HUES6 (cell line): ENCODE measurements at regions not wholly inside any gene's neighbourhood (a gene's known extent, or its start where the extent isn't known, plus 50 kb on each side); places are given as distances from the start of the nearest gene placed in this dataset.

Source experiments
- H3K27ac ChIP-seq: 2 replicates; pipeline ENCODE4 v1.7.0; 2013; ENCODE audit warnings: low read depth, mild to moderate bottlenecking, low read length, inconsistent platforms
- H3K27me3 ChIP-seq: 2 replicates; pipeline ENCODE4 v1.6.1; 2013; ENCODE audit warnings: low read length; ENCODE audit not compliant: control insufficient read depth, insufficient read depth
- H3K36me3 ChIP-seq: 2 replicates; pipeline ENCODE4 v1.6.1; 2013; ENCODE audit warnings: low read length; ENCODE audit not compliant: control insufficient read depth, insufficient read depth
- H3K4me1 ChIP-seq: 2 replicates; pipeline ENCODE4 v1.6.1; 2013; ENCODE audit warnings: low read length; ENCODE audit not compliant: control insufficient read depth, insufficient read depth
- H3K4me3 ChIP-seq: 2 replicates; pipeline ENCODE4 v1.5.1; 2013; ENCODE audit warnings: low read depth, low read length
- H3K9ac ChIP-seq: one replicate; pipeline ENCODE4 v1.6.1; 2013; ENCODE audit warnings: mild to moderate bottlenecking, low read length
- H3K9me3 ChIP-seq: 2 replicates; pipeline ENCODE4 v1.6.1; 2013; ENCODE audit warnings: low read depth, low read length; ENCODE audit not compliant: control insufficient read depth, insufficient read depth

DNA sequence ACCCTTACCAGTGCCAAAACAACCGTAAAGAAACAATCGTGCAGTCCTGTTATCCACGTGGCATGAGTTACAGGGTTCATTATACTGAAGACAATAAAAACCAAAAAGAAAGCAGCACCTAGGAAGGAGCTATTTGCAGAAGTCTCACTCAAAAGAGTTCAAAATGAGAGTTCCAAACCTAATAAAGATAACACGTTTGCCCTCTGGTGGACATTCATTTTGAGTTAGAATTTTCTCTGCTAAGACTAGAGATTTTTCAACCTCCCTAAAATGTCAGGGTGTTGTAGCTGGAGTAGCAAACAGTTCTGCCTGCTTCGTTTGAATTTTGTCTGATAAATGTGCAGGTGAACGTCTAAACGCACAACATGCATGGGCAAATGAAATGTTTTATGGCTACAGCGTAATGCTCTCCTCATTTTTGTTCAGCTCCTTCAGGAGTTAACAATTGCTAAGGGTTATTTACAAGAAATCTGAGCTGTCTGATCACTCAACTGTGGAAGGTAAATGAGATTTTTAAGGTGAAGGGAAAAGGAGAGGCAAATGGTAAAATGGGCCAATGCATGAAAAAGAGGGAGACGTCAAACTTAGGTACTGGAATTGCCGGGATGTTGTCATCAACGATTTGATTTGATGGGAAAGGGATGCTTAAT is 1067.9 kb upstream of the EEF2KMT start:
- Histone ChIP-seq H3K9me3 (no peaks in the 10 kb centered on the region), H3K27me3 (no peaks in the 10 kb centered on the region), H3K4me1 (peaks cover 11% of the 10 kb centered on the region; the same call in 1 of the 2 replicates), H3K4me3 (no peak overlapping the region), H3K36me3 (no peaks in the 10 kb centered on the region), H3K9ac (no peak overlapping the region), H3K27ac (no peak overlapping the region)

DNA sequence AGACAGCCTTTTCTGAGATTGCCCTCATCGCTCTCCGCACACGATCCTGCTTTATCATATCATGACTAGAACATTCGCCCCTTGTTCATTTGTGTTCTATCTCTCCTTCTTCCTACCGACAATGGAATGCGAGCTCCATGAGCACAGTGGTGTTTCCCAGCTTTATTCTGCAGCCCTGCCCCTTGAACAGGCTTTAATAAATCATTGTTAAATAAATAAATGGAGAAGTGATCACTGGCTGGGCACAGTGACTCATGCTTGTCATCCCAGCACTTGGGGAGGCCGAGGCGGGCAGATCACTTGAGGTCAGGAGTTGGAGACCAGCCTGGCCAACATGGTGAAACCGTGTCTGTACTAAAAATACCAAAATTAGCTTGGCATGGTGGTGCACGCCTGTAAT is 1063.3 kb upstream of the EEF2KMT start:
- Histone ChIP-seq H3K9me3 (no peaks in the 10 kb centered on the region), H3K36me3 (no peaks in the 10 kb centered on the region), H3K4me3 (no peak overlapping the region), H3K27ac (no peak overlapping the region), H3K9ac (no peak overlapping the region), H3K4me1 (peaks cover 8% of the 10 kb centered on the region; the same call in 1 of the 2 replicates), H3K27me3 (no peaks in the 10 kb centered on the region)

DNA sequence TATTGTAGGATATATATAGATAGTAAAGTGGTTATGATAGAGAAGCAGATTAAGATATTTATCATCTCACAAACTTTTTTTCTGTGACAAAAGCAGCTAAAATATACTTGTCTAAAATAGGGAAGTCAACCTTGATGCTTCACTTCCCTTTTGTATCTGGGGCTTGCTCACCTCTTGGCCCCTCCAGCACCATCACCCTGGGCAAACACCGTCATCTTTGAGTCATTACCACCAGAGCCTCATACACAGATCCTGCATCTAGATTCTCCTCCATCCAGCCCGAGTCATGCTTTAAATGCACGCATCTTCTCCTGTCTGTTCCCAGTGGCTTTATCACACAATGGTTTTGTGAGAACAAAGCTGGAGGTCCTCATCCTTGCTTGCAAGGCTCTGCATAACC is 1062.7 kb upstream of the EEF2KMT start:
- H3K9ac ChIP-seq = no peak overlapping the region
- H3K27ac ChIP-seq = no peak overlapping the region
- H3K27me3 ChIP-seq = no peaks in the 10 kb centered on the region
- no peaks in the 10 kb centered on the region for H3K36me3 ChIP-seq
- H3K4me1 ChIP-seq = peaks cover 5% of the 10 kb centered on the region; the same call in 1 of the 2 replicates
- no peak overlapping the region for H3K4me3 ChIP-seq
- H3K9me3 ChIP-seq = no peaks in the 10 kb centered on the region

DNA sequence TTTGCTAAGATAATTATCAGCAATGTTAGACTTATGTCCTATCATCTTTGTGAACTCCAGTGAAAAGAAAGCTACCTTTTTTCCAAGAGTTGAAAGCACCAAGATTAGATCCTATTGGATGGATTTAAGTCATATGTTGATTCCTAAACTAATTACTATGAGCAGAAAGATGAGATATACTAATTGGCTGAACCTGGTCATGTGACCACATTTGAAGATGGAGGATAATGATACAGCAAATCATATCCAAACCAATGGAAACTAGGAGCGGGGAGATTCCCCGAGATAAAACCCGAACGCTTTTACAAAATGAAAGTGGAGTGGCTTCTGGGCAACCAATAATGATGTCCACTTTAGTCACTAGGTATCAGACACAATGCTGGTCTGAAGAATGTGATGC is 1060.2 kb upstream of the EEF2KMT start:
- Histone ChIP-seq H3K9ac (no peak overlapping the region), H3K27me3 (no peaks in the 10 kb centered on the region), H3K27ac (no peak overlapping the region), H3K36me3 (no peaks in the 10 kb centered on the region), H3K4me3 (no peak overlapping the region), H3K9me3 (no peaks in the 10 kb centered on the region), H3K4me1 (no peaks in the 10 kb centered on the region)

DNA sequence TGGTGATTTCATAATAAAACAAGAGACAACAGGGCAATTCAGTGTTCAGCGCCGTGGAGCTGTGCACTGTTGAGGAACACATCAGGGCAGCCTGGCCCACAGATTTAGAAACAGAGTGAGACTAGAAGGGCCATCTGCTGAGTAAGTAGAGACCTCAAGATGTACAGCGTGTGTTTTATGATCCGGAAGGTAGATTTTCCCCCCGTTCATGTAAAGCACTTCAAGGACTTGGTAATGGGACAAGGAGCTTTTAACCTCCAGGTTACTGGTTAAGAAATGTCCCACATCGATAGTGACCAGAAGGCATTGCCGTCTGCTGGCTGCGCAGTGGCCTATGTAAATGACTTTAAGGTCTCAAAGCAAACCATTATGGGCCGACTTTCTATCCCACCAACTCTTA is 1057.7 kb upstream of the EEF2KMT start:
- H3K27me3 ChIP-seq = no peaks in the 10 kb centered on the region

DNA sequence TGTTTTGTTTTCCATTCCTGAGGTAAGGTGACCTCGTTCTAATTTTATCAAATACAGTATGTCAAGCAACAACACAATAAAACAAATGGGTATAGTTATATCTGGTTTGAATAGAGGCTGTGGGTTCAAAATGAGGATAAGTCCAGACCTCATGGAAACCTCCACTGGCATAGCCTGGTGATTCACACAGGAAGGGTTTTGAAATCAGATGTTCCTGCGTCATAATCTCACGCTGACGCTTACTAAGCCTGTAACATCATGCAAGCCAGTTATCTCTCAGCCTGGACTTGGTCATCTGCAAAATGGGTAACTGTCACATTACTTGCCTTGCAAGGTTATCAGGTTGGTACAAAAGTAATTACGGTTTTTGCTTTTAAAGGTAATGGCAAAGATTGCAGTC is 1056.3 kb upstream of the EEF2KMT start:
- Histone ChIP-seq H3K4me1 (peaks cover 4% of the 10 kb centered on the region; the same call in 1 of the 2 replicates), H3K27me3 (no peaks in the 10 kb centered on the region), H3K4me3 (no peak overlapping the region), H3K27ac (no peak overlapping the region), H3K9me3 (no peaks in the 10 kb centered on the region), H3K36me3 (no peaks in the 10 kb centered on the region), H3K9ac (no peak overlapping the region)

More for the DNA sequence above, 1057.7 kb upstream of the EEF2KMT start:
- H3K9ac ChIP-seq = no peak overlapping the region
- no peak overlapping the region for H3K27ac ChIP-seq
- no peak overlapping the region for H3K4me3 ChIP-seq
- H3K4me1 ChIP-seq = no peaks in the 10 kb centered on the region
- H3K9me3 ChIP-seq = no peaks in the 10 kb centered on the region
- H3K36me3 ChIP-seq = no peaks in the 10 kb centered on the region

DNA sequence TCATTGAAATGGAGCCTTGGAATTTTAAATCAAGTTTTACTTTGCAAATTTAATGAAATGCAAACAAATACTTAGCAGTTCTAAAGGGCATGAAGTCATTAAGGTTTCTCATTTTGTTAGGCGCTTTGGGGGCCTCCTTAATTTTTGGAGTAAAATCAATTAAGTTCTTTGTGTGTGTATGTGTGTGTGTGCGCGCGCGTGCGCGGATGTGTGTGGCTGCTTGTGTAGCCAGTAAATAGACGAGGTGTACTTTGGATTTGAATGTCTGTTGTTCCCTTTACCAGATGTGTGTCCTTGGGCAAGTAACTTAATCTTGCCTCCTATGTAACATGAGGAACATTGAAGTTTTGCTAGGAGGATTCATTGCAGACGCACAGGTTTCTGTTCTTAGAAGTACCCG is 1051.4 kb upstream of the EEF2KMT start:
- H3K36me3 ChIP-seq = no peaks in the 10 kb centered on the region
- H3K9me3 ChIP-seq = peaks cover 7% of the 10 kb centered on the region; the same call in 1 of the 2 replicates
- peaks cover 11% of the 10 kb centered on the region; the same call in 1 of the 2 replicates for H3K4me1 ChIP-seq
- no peak overlapping the region for H3K27ac ChIP-seq
- no peaks in the 10 kb centered on the region for H3K27me3 ChIP-seq
- H3K4me3 ChIP-seq = no peak overlapping the region
- no peak overlapping the region for H3K9ac ChIP-seq

DNA sequence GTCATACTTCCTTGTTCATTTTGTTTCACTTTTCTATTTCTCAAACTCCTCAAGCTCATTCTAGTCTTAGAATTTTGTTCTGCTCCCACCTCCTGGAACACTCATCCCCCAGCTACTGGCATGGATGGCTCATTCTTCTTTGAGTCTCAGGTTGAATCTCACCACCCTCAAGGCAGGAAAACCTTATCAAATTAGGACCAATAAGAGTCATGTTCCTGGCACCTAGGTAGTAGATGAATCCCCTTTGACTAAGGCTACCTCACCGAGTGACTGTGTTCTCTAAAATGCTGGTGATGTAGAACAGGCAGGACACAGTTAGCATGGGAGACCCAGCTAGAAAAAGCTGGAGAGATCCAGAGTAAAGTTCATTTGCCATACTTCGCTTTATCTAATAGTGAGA is 1050.8 kb upstream of the EEF2KMT start:
- H3K27me3 ChIP-seq = no peaks in the 10 kb centered on the region
- peaks cover 11% of the 10 kb centered on the region; the same call in 1 of the 2 replicates for H3K4me1 ChIP-seq
- peaks cover 7% of the 10 kb centered on the region; the same call in 1 of the 2 replicates for H3K9me3 ChIP-seq

DNA sequence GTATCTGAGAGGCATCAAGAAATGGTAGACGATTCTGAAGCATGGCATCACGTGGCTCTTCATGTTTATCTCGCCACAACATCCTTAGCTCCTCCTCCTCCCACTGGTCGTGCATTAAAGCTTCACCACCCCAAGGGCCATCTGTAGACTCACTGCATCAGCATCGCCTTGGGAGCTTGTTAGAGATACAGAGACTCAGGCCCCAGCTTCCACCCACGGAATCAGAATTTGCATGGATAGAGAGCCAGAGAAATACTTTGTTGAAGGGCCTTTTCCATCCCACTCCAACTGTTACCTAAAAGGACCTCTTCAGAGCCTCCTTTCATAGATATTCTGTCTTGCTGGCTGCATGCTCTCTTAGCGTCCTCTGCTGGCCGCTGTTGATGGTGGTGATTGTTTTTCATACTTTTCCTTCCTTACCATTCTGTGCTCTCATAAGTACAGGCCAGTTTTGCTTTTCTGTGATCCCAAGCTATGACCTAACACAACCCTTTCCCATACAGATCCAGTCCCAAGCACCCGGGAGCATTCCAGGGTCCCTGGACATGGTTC is 1049.4 kb upstream of the EEF2KMT start:
- no peaks in the 10 kb centered on the region for H3K36me3 ChIP-seq
- H3K4me1 ChIP-seq = peaks cover 11% of the 10 kb centered on the region; the same call in 1 of the 2 replicates
- H3K27ac ChIP-seq = no peak overlapping the region
- H3K4me3 ChIP-seq = no peak overlapping the region
- peaks cover 7% of the 10 kb centered on the region; the same call in 1 of the 2 replicates for H3K9me3 ChIP-seq
- H3K9ac ChIP-seq = no peak overlapping the region
- no peaks in the 10 kb centered on the region for H3K27me3 ChIP-seq

More for the DNA sequence above, 1050.8 kb upstream of the EEF2KMT start:
- Histone ChIP-seq H3K4me3 (no peak overlapping the region), H3K36me3 (no peaks in the 10 kb centered on the region), H3K9ac (no peak overlapping the region), H3K27ac (no peak overlapping the region)

DNA sequence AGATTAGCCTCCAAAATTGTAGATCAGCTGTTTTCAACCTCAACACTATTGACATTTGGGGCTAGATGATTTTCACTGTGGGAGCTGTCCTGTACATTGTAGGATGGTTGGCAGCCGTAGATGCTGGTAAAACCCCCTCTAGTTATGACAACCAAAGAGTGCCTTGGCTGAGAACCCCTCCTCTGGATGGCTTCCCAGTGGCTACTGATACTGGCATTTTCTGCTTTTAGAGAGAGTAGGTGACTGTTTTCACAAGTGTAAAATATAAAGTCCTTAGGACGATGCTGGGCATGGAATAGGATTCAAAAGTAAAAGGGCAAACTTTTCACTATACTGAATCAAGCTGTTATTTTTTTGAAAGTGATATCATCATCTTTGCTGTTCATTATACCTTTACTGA is 1048.8 kb upstream of the EEF2KMT start:
- Histone ChIP-seq H3K27me3 (no peaks in the 10 kb centered on the region), H3K9ac (no peak overlapping the region), H3K4me1 (peaks cover 11% of the 10 kb centered on the region; the same call in 1 of the 2 replicates), H3K4me3 (no peak overlapping the region), H3K36me3 (no peaks in the 10 kb centered on the region), H3K27ac (no peak overlapping the region), H3K9me3 (peaks cover 7% of the 10 kb centered on the region; the same call in 1 of the 2 replicates)

DNA sequence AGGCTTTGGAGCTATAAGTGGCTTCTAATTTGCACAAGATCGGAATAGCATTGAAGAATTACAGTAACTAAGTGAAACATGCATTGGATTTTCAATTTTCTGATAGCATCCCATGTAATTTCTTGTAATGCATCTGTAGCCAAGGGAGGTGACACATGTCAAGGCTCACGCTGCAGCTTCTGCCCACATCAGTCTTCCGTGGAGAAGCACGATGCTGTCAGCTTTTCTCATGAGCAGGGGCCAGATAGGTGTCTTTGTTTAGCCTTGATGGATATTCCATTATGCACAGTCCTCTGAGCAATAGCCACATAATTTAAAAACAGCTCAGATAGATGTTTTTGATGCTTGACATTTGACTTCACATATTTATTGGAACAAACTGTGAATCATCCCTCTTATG is 1046.9 kb upstream of the EEF2KMT start:
- H3K9me3 ChIP-seq = peaks cover 7% of the 10 kb centered on the region; the same call in 1 of the 2 replicates
- H3K27ac ChIP-seq = no peak overlapping the region
- H3K4me1 ChIP-seq = peaks cover 11% of the 10 kb centered on the region; the same call in 1 of the 2 replicates
- H3K27me3 ChIP-seq = no peaks in the 10 kb centered on the region
- H3K9ac ChIP-seq = no peak overlapping the region
- H3K4me3 ChIP-seq = no peak overlapping the region
- H3K36me3 ChIP-seq = no peaks in the 10 kb centered on the region
